G401 (cell line): ENCODE measurements at regions not wholly inside any gene's neighbourhood (a gene's known extent, or its start where the extent isn't known, plus 50 kb on each side); places are given as distances from the start of the nearest gene placed in this dataset.
"Not testable (repeated sequence)": the region's sequence is repeated elsewhere in the genome, so short reads cannot be mapped to it uniquely, and the experiment has no call there.

Experiments used
- DNase-seq: peaks from one replicate; pipeline ENCODE4 v3.0.0-alpha.2; 2015; ENCODE audit warnings: low spot score
- in situ Hi-C: cut with HindIII; loops from 2 replicates; pipeline ENCODE4 v1.10.0; 2016; ENCODE audit warnings: low sequenced_read_pairs, mixed read lengths

DNA sequence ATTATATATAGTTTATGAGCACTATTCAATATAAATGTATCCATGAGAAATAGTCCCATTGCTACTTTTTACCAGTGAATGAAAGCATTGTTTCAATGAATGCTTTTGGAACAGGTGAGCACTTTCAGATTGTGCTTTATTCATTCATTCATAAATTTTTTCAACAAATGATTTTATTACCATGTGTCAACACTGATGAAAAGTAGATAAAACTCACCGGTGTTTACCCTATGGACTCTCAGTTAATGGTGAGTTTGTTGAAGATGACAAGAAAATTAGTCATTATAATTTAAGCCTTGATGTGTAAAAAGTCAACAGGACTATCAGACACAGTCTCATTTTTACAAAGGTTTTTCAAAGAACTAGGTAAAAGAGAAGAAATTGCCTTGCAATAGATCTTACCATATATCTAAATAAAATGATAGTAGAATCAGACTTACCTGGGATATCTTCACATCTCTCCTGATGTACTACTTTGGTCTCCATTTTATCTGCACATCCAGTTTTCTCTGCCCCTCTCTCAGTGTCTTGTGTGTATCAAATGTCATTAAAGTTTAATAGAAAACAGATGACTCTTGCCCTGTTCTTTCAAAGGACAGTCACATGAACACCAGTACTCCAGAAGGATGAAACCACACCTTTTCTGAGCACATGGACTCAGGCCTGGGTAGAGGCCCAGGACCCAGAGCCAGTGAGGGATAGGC, 325.3 kb upstream of the RND3 start:
- DNase-seq = no peak
- in situ Hi-C loops = no loop called here

DNA sequence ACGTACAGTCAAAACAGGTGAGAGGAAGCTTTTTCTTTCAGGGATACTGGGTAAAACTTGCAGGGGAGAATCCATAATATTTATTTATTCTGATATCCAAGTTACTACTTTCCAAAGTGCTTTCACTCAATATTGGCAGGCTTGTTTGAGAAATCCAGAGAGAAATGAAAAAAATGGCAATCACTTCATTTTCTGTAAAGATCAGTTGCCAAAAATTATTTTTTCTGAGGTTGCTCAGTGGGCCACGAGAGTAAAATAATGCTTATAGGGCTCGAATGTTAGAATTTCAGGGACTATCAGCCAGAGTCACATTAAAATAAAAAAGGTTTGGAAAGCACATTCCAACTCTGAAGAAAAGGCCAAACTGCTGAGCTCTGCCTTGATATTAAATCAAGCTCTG, 324.6 kb upstream of the RND3 start:
- in situ Hi-C loops = no loop called here
- DNase-seq = no peak

DNA sequence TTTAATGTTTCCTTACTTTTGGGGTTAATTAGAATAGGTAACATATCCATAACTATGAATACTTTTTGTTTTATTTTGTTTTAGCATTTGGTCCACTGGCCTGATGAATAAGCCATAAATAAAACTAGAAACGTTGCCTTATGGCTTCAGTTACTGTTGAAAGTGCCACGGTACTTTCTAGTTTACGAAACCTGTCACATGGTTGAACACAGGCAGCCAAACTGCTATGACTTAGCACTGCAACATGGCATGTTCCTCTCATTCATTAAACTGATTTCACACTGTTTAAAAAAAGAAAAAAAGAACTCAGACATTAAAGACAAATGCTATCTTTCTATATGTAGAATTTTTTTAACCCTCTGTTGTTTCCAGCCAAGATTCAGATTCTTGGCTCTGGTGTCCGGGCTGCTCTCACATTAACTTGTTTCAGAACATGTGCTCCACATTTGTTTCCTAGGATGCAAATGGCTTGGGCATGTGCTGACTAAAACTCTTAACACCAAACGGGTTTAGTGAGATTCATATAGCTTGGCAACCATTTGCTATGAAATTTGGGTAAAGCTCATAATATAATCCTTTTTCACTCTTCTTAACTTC, 323.9 kb upstream of the RND3 start:
- in situ Hi-C loops = no loop called here
- DNase-seq = no peak

- in situ Hi-C loops = no loop called here
- no peak for DNase-seq
These were observed 321.6 kb upstream of the RND3 start for GRCh38 chr2:150809103-150809502.

GRCh38 chr2:150806336-150806735, 318.9 kb upstream of the RND3 start:
- no peak for DNase-seq
- in situ Hi-C loops = no loop called here

DNA sequence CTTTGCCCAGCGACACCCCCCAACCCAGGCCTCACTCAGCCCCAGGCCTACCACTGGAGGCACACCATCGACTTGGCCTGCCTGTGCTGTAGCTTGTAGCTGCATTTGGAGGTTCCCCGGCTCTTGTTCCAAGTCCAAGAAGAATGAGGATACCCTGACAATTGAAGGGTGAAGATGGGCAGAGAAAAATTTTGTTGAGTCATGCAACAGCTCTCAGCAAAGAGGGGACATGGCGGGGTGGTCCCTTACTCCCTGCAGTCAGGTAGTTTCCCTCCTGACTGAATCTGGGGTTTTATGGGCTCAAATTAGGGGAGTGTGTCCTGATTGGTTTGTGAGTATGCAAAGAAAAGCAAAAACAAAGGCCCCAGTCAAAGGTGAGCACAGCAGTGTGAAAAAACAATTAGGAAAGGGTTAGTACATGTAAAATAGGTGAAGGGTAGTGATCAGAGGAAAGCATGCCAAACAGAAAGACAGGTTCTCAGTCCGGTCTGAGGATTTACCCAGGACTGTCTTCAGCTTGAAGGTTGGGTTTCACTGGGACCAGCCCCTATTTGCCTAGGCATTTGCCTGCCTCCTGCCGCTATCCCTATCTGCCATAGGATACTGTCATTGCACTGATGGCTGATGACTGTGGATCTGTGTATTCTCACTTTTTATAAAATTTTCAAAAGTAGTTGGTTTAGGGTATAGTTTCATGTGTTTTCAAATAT, 316.4 kb upstream of the RND3 start:
- in situ Hi-C loops = no loop called here
- DNase-seq = no peak

- no peak for DNase-seq
- in situ Hi-C loops = no loop called here
These were observed 315.2 kb upstream of the RND3 start for GRCh38 chr2:150802635-150803034.

- in situ Hi-C loops = not testable (repeated sequence)
These were observed 308.8 kb upstream of the RND3 start for GRCh38 chr2:150796236-150796635.

GRCh38 chr2:150792780-150793300, 305.4 kb upstream of the RND3 start:
- in situ Hi-C loops = no loop called here
- DNase-seq = no peak

More at GRCh38 chr2:150796236-150796635, 308.8 kb upstream of the RND3 start:
- not testable (repeated sequence) for DNase-seq

- in situ Hi-C loops = no loop called here
- DNase-seq = no peak
These were observed 304.1 kb upstream of the RND3 start for GRCh38 chr2:150791567-150791966.

DNA sequence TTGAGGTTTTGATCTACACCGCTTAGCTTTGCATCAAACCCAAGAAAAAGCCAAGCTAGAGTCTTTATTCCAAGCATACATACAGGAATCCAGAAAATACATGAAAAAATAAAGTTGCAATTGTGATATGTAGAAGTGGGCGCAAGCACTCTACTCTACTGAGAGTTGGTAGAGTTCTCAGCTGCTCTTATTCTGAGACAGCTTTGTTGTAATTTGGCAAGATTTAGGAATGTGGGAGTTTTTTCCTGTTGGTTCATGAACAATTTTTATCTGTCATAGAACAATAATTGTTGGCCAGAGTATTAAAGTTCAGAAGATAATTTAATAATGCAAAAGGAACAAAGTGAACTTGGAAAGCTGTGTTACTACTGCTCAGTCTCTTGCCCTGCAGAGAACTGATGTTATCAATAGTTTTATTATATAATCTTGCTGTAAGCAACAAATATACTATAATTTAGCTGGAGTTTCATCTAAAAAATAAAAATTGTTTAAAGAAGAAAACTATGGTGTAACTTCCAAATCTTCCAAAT, 302.0 kb upstream of the RND3 start:
- in situ Hi-C loops = no loop called here
- no peak for DNase-seq

- no peak for DNase-seq
- in situ Hi-C loops = no loop called here
These were observed 301.1 kb upstream of the RND3 start for GRCh38 chr2:150788426-150789140.

DNA sequence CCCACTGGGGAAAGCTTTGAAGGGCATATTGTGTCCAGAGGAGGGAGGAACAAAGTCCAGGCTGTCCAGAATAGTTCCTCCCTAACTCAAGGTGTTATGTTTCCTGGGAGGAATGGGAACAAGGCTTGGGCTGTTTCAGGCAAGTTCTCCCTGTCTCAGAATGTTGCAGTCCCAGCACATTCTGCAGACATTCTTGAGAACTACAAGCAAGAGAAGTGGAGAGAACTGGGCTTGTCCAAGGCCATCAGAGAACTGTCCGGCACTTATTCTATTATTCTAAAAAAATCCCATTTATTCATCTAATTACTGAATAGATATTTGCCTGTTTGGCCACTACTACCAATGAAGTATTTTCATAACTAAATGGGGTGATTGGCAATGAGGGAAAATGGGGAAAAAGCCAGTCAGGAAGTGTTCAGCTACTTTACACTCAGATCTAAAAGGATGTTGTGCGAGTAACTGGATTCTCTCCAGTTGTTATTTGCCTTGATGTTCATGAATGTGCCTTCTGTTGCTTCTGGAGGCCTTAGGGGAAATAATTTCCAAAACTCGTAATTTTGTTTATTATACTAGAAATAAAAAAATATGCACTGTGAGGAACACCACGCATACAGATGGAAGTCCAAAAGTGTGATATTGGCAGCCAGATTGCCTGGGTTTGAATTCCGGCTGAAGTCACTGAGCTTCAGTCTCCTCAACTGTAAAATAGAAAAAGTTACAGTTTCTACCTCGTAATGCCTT, 300.1 kb upstream of the RND3 start:
- in situ Hi-C loops = no loop called here
- DNase-seq = no peak

GRCh38 chr2:150784389-150784788, 296.9 kb upstream of the RND3 start:
- in situ Hi-C loops = no loop called here
- no peak for DNase-seq

DNA sequence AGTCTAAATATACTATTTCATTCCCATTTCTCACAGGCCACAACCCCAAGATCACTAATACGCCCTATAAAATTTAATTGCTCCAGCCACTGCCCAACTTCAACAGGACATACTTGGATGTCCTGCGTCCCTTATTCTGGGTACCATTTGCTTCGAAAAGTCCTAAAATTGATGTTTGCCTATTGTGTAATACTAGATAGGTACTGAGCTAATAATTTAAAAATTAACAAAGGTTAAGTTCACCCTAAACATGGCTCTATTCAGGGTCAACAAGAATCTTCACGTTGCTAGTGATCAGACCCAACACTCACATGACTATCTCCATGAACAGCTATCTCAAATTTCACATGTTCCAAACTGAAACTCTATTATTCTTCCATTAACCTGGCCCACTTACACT, 296.4 kb upstream of the RND3 start:
- DNase-seq = no peak
- in situ Hi-C loops = no loop called here

DNA sequence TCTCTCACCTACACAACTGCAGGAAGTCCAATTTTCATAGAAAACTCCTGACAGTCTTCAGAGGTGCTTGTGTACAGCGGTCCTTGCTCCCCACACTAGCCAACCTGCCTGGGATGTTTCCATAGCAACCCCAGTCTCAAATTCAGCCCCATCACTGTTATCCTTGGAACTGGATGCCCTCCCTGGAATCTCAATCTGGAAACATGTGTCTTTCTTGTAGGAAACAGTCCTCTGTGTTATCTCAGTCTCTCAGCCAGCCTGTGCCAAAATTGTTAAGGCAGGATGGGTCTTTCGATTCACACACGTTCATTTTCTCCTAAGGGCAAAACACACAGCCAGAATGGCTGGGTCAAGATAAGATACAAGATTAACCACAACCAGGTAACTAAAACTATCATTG, 295.5 kb upstream of the RND3 start:
- in situ Hi-C loops = no loop called here
- DNase-seq = no peak

DNA sequence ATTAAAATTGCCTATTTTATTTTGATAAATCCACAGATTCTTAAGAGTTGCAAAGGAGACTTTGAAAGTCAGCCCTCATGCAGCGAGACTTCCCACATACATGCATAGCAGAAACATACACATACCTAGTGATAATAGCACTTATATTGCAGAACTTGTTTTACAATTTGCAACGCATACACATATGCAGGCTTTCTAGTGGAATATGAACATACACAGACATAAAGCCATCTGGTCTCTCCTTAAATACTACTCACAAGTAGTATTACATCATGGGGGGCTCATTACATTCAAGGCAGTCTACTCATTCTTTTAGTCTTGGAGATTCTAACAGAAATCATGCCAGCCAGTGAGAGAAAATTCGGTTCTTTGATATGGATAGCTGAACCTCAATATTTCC, 295.1 kb upstream of the RND3 start:
- in situ Hi-C loops = no loop called here
- DNase-seq = no peak

DNA sequence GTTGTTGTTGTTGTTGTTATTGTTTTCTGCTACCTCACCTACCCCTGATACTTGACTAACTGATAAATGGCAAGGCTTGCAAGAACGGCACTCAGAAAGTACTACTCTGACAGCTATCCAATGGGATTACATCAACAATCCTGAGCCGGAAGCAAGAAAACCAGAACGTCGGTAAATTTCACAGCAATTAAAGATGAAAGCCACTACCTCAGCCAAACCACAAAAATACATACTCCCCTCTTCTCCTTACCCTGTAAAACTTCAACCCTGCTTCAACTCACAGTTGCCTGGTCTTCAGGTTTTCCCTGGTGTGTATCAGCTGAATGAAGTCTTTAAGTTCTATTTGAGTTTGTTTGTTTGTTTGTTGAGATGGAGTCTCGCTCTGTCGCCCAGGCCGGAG, 293.7 kb upstream of the RND3 start:
- DNase-seq = no peak
- in situ Hi-C loops = no loop called here

DNA sequence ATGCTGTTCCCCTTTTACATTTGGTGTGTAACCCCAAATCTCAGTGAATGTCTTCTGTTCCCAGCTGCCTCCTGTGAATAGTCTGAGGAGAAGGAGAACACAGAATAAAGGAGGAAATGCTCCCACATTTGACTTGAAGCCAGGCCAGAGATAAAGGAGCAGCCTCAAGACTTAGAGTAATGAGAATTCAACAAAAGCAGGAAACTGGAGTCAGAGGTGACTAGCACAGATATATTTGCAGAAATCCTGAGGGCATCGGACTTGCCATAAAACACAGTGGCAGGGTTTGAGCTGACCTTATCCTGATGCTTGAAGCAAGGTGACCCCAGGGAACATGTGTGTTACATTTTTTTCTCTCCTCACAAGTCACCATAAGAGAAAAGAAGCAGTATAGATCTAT, 291.4 kb upstream of the RND3 start:
- no peak for DNase-seq
- in situ Hi-C loops = no loop called here
